GM23338 (cell line): ENCODE measurements at regions not wholly inside any gene's neighbourhood (a gene's known extent, or its start where the extent isn't known, plus 50 kb on each side); places are given as distances from the start of the nearest gene placed in this dataset.

Experiments used
- ATAC-seq: fragments of 200-7000 bp; cut with Tn5 transposase; 3 replicates; pipeline ENCODE4 v1.9.1; 2020
- DNase-seq: peaks from one replicate; pipeline ENCODE4 v3.0.0-alpha.2; 2015; ENCODE audit warnings: low spot score
- H2AFZ ChIP-seq: fragments of 200-600 bp; sonication (generic); 2 replicates; pipeline ENCODE4 v1.8.0; 2016; ENCODE audit warnings: antibody characterized with exemption, mild to moderate bottlenecking, moderate library complexity
- H3F3A ChIP-seq: fragments of 200-600 bp; sonication (generic); replicated peaks from 2 replicates; pipeline ENCODE4 v1.8.0; 2017; ENCODE audit warnings: antibody characterized with exemption, mixed run types, low read depth
- H3K27ac ChIP-seq: fragments of 200-600 bp; sonication (generic); 2 replicates; pipeline ENCODE4 v1.6.1; 2016; ENCODE audit warnings: low read depth
- H3K27me3 ChIP-seq: fragments of 200-600 bp; sonication (generic); 2 replicates; pipeline ENCODE4 v1.8.0; 2016; ENCODE audit warnings: mild to moderate bottlenecking, mixed run types, moderate library complexity; ENCODE audit not compliant: insufficient read depth
- H3K36me3 ChIP-seq: fragments of 200-600 bp; sonication (generic); 2 replicates; pipeline ENCODE4 v1.8.0; 2016; ENCODE audit warnings: mild to moderate bottlenecking; ENCODE audit not compliant: insufficient read depth
- H3K4me1 ChIP-seq: fragments of 200-600 bp; sonication (generic); 2 replicates; pipeline ENCODE4 v1.8.0; 2016; ENCODE audit warnings: mild to moderate bottlenecking, moderate library complexity; ENCODE audit not compliant: insufficient read depth
- H3K4me2 ChIP-seq: fragments of 200-600 bp; sonication (generic); 2 replicates; pipeline ENCODE4 v1.7.1; 2017; ENCODE audit warnings: mixed run types
- H3K4me3 ChIP-seq: fragments of 200-600 bp; sonication (generic); 2 replicates; pipeline ENCODE4 v1.6.1; 2016; ENCODE audit warnings: mixed run types
- H3K79me2 ChIP-seq: fragments of 200-600 bp; sonication (generic); replicated peaks from 2 replicates; pipeline ENCODE4 v1.8.0; 2017; ENCODE audit warnings: mild to moderate bottlenecking; ENCODE audit not compliant: insufficient read depth
- H3K9me2 ChIP-seq: fragments of 200-600 bp; sonication (generic); 2 replicates; pipeline ENCODE4 v1.8.0; 2017; ENCODE audit not compliant: insufficient read depth
- H4K20me1 ChIP-seq: fragments of 200-600 bp; sonication (generic); replicated peaks from 2 replicates; pipeline ENCODE4 v1.8.0; 2017; ENCODE audit warnings: mild to moderate bottlenecking; ENCODE audit not compliant: insufficient read depth
- H3K27ac Mint-ChIP-seq: 2 replicates; pipeline ENCODE4 v1.8.0; 2020; ENCODE audit warnings: inconsistent platforms, mild to moderate bottlenecking, moderate library complexity, mixed read lengths
- H3K27me3 Mint-ChIP-seq: 3 replicates; pipeline ENCODE4 v1.8.0; 2022; ENCODE audit warnings: low read depth, mild to moderate bottlenecking, moderate library complexity, mixed read lengths, inconsistent platforms; ENCODE audit not compliant: insufficient read depth, poor library complexity
- H3K36me3 Mint-ChIP-seq: 3 replicates; pipeline ENCODE4 v1.8.0; 2021; ENCODE audit warnings: low read depth, mild to moderate bottlenecking, inconsistent platforms, moderate library complexity, mixed read lengths
- H3K4me1 Mint-ChIP-seq: 3 replicates; pipeline ENCODE4 v1.8.0; 2020; ENCODE audit warnings: mild to moderate bottlenecking, inconsistent platforms, mixed read lengths
- H3K4me3 Mint-ChIP-seq: 3 replicates; pipeline ENCODE4 v1.8.0; 2021; ENCODE audit warnings: moderate library complexity, mild to moderate bottlenecking, inconsistent platforms, mixed read lengths
- H3K9me3 Mint-ChIP-seq: 3 replicates; pipeline ENCODE4 v1.8.0; 2020; ENCODE audit warnings: moderate library complexity, mild to moderate bottlenecking, inconsistent platforms, mixed read lengths
- CREB1 ChIP-seq: fragments of 250-450 bp; sonication (Bioruptor Pico); IDR thresholded peaks from 2 replicates; pipeline ENCODE4 v1.5.0; 2020; ENCODE audit warnings: low read depth, mild to moderate bottlenecking, moderate library complexity
- EZH2 ChIP-seq: fragments of 200-600 bp; sonication (generic); IDR thresholded peaks from one replicate; pipeline ENCODE4 v1.8.0; 2017; ENCODE audit warnings: antibody characterized with exemption, mild to moderate bottlenecking, low read depth; ENCODE audit not compliant: unreplicated experiment
- EZH2phosphoT487 ChIP-seq: fragments of 200-600 bp; sonication (generic); IDR thresholded peaks from one replicate; pipeline ENCODE4 v1.8.1; 2018; ENCODE audit warnings: antibody characterized with exemption; ENCODE audit not compliant: unreplicated experiment
- JUNB ChIP-seq: IDR thresholded peaks from one replicate; pipeline ENCODE4 v1.6.1; 2016; ENCODE audit warnings: antibody characterized with exemption; ENCODE audit not compliant: unreplicated experiment
- NANOG ChIP-seq: IDR thresholded peaks from 2 replicates; pipeline ENCODE4 v1.6.1; 2016; ENCODE audit warnings: antibody characterized with exemption, borderline replicate concordance
- POLR2AphosphoS5 ChIP-seq: IDR thresholded peaks from 2 replicates; pipeline ENCODE4 v1.6.1; 2016; ENCODE audit warnings: antibody characterized with exemption, low read depth
- ZNF114 ChIP-seq: fragments of 250-450 bp; sonication (Bioruptor Pico); IDR thresholded peaks from 2 replicates; pipeline ENCODE4 v1.5.0; 2020; ENCODE audit warnings: mild to moderate bottlenecking, moderate library complexity
- ZNF331 ChIP-seq: fragments of 250-450 bp; sonication (Bioruptor Pico); IDR thresholded peaks from 2 replicates; pipeline ENCODE4 v1.5.0; 2020; ENCODE audit warnings: low read depth, mild to moderate bottlenecking, moderate library complexity
- TF ChIP-seq, protein P1 (sequence below): IDR thresholded peaks from one replicate; pipeline ENCODE4 v1.6.1; 2018; ENCODE audit warnings: antibody characterized with exemption; ENCODE audit not compliant: unreplicated experiment
- TF ChIP-seq, protein P2 (sequence below), 2 experiments: fragments of 200-600 bp in 1 of 2; sonication (generic) in 1 of 2; conservative IDR thresholded peaks; 2 replicates each; pipeline versions ENCODE4 v1.5.1 to v1.6.1; 2016 to 2017; ENCODE audit warnings: antibody characterized with exemption in 2 of 2, low read depth in 2 of 2, mild to moderate bottlenecking in 2 of 2, moderate library complexity in 1 of 2

GRCh38 chr2:220224691-220225543 is 597.5 kb downstream of the SLC4A3 start (continued):
- TF ChIP-seq, protein P1, sequence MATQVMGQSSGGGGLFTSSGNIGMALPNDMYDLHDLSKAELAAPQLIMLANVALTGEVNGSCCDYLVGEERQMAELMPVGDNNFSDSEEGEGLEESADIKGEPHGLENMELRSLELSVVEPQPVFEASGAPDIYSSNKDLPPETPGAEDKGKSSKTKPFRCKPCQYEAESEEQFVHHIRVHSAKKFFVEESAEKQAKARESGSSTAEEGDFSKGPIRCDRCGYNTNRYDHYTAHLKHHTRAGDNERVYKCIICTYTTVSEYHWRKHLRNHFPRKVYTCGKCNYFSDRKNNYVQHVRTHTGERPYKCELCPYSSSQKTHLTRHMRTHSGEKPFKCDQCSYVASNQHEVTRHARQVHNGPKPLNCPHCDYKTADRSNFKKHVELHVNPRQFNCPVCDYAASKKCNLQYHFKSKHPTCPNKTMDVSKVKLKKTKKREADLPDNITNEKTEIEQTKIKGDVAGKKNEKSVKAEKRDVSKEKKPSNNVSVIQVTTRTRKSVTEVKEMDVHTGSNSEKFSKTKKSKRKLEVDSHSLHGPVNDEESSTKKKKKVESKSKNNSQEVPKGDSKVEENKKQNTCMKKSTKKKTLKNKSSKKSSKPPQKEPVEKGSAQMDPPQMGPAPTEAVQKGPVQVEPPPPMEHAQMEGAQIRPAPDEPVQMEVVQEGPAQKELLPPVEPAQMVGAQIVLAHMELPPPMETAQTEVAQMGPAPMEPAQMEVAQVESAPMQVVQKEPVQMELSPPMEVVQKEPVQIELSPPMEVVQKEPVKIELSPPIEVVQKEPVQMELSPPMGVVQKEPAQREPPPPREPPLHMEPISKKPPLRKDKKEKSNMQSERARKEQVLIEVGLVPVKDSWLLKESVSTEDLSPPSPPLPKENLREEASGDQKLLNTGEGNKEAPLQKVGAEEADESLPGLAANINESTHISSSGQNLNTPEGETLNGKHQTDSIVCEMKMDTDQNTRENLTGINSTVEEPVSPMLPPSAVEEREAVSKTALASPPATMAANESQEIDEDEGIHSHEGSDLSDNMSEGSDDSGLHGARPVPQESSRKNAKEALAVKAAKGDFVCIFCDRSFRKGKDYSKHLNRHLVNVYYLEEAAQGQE, result no peak
- no peak for TF ChIP-seq EZH2
- no peak for TF ChIP-seq NANOG
- no peak for TF ChIP-seq POLR2AphosphoS5
- no peak for TF ChIP-seq JUNB

DNA sequence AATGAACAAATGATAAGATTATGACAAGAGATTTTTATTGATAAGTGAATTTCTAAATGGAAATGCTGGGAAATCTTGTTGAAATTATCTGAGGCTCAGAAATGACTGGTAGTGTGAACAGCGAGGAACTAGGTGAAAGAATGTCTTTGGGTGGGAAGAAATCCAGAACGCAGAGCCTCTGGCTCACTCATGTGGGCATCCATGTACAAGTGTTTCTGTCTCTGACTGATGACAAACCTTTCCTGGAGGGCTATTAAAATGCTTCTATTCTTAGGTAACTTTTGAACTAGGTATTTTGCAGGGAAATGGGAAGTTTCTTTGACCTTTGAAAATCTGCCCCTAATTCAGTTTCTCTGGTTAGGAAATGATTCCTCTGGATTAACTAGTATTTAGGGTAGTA is 598.6 kb downstream of the SLC4A3 start:
- peaks cover 10% of the 10 kb centered on the region; the same call in 2 of the 3 replicates for H3K4me1 Mint-ChIP-seq
- Histone ChIP-seq H3K27ac (no peak overlapping the region), H3K4me3 (no peak overlapping the region), H3K9me2 (0 out of 2 replicates have a peak, but pooled peaks cover 6% of the 10 kb centered on the region), H4K20me1 (no peaks in the 10 kb centered on the region), H3K4me2 (no peak overlapping the region), H3K27me3 (no peaks in the 10 kb centered on the region), H3K79me2 (no peaks in the 10 kb centered on the region), H3K4me1 (peaks cover 4% of the 10 kb centered on the region; the same call in 1 of the 2 replicates), H3K36me3 (no peaks in the 10 kb centered on the region), H3F3A (no peaks in the 10 kb centered on the region), H2AFZ (no peak overlapping the region)
- H3K27me3 Mint-ChIP-seq, result no peaks in the 10 kb centered on the region
- DNase-seq, result no peak
- no peaks in the 10 kb centered on the region for H3K9me3 Mint-ChIP-seq
- no peaks in the 10 kb centered on the region for H3K36me3 Mint-ChIP-seq
- H3K4me3 Mint-ChIP-seq, result no peak overlapping the region
- no peak for ATAC-seq
- no peak overlapping the region for H3K27ac Mint-ChIP-seq
- no peak for TF ChIP-seq ZNF114 (CRISPR knock-in tag)
- TF ChIP-seq JUNB, result no peak
- no peak for TF ChIP-seq POLR2AphosphoS5
- no peak for TF ChIP-seq EZH2
- TF ChIP-seq EZH2phosphoT487, result no peak
- no peak for TF ChIP-seq ZNF331
- TF ChIP-seq, protein P1, result no peak
- TF ChIP-seq, protein P2, sequence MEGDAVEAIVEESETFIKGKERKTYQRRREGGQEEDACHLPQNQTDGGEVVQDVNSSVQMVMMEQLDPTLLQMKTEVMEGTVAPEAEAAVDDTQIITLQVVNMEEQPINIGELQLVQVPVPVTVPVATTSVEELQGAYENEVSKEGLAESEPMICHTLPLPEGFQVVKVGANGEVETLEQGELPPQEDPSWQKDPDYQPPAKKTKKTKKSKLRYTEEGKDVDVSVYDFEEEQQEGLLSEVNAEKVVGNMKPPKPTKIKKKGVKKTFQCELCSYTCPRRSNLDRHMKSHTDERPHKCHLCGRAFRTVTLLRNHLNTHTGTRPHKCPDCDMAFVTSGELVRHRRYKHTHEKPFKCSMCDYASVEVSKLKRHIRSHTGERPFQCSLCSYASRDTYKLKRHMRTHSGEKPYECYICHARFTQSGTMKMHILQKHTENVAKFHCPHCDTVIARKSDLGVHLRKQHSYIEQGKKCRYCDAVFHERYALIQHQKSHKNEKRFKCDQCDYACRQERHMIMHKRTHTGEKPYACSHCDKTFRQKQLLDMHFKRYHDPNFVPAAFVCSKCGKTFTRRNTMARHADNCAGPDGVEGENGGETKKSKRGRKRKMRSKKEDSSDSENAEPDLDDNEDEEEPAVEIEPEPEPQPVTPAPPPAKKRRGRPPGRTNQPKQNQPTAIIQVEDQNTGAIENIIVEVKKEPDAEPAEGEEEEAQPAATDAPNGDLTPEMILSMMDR (conservative IDR thresholded peaks at IDR 0.05; ENCODE audit: low read depth in 2 of 2), result no peak
- TF ChIP-seq CREB1 (CRISPR knock-in tag), result no peak
